HG03097 (cell line): ENCODE measurements at regions not wholly inside any gene's neighbourhood (a gene's known extent, or its start where the extent isn't known, plus 50 kb on each side); places are given as distances from the start of the nearest gene placed in this dataset.

Experiments
- ATAC-seq: cut with Tn5 transposase; IDR thresholded peaks from one replicate; pipeline ENCODE4 v1.9.1; 2021; ENCODE audit not compliant: unreplicated experiment, low FRiP score

DNA sequence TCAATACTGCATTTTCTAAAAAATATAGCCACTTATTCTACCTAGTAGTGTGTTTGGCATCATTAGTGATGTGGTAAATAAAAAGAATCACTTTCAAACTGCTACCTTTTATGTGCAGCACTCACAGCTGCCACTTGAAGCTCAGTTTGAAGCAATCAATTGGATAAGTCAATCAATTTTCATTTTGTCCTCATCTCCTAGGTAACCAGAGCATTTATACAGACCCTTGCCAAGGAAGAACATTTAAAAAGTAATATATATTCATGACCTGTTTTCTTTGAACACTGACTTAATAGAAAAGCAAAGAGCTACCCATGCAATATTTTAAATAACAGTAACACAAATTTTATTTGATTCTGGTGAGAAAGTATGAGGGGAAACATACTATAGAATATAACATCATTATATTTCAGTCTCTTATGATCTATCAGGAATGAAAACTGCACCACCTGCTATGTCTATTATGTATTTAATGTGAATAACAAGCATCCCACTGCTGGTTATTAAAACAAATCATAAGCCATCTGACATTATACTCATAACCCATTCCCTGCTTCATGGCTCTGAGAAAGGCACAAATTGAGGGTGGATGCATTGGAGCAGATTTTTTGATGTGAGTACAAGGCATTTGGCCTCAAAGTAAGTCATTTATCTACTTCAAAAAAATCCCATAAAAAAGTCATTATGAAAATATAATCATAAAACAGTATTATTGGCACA, 168.4 kb upstream of the C21orf91 start:
- no peak for ATAC-seq

DNA sequence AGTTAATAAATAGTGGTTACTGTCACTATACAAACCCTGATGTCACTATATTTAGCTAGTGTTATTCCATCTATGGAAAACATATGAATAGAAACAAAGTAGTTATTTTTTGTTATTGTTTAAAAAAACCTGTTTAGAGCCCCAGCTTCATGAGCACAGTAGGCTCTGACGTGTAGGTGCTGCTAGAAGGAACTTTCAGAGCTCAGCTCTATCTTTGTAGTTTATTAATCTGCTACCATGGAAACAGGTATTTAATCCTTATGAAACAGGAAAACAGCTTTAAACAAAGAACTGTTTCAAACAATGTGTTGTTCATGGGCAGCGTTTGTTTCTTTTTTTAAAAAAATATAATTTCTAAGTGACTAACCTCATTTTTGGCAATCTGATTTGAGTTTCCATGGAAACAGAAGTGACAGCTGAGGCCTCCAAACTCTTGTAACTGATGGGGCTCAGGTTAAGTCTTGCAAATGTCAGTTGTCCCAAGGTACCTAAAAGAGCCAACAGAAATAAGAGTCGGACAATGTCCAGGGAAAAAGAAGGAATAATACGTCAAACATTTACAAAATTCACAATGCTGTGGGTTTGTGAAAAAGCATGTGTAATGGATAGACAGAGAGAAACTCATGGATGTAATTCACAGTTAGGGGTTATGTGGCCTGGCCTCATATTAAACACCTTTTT, 162.0 kb upstream of the C21orf91 start:
- no peak for ATAC-seq

DNA sequence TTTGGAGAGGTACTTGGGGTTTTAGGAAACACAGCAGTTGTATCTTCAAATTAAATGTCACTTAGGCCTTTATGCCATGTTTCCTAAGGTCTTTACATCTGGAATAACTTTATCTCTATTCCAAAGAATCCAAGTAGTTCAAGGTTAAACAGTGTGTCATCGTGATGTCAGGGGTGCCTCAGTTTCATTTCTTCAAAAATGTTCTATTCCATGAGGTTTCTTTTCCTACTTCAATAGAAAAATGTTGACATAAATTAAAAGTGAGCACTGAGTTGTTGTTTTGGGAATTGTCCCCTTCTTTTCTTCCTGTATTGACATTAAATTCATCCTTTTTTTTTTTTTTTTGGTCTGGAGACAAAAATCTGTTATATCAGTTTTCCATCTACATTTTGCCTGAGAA, 160.6 kb upstream of the C21orf91 start:
- ATAC-seq = no peak

DNA sequence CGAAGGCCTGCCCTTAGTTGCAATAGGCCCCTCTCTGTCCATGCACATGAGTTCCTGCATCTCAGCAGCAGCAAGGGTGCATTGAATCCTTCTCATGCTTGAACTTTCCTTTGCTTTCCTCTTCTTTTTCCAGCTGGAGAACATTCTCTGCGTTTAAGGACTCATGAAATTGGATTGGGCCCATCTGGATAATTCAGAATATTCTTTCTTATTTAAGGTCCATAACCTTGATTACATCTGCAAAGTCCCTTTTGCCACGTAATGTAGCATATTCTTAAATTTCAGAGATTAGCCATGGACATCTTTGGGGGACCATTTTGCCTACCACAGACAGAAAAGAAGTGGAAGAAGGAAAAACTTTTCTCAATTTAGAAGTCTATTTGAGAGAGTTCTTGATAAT, 159.7 kb upstream of the C21orf91 start:
- no peak for ATAC-seq

DNA sequence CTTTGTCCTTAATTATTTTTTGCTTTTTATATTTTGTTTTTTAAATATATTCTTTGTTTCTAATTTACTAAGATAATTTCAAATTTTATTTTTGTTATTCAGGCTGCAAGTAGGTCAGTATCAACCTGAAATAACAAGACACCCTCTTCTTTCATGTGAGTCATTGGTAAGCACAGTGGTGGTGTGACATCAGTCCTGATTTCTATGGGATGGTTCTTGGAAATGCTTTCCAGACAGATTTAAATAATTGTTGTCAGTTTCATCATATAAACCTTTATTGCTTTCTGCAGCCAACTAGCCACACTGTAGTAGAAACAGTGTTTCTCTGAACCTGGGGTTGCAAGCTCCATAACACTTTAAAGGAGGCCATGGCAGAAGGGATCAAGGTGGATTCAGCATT, 157.5 kb upstream of the C21orf91 start:
- ATAC-seq = no peak

DNA sequence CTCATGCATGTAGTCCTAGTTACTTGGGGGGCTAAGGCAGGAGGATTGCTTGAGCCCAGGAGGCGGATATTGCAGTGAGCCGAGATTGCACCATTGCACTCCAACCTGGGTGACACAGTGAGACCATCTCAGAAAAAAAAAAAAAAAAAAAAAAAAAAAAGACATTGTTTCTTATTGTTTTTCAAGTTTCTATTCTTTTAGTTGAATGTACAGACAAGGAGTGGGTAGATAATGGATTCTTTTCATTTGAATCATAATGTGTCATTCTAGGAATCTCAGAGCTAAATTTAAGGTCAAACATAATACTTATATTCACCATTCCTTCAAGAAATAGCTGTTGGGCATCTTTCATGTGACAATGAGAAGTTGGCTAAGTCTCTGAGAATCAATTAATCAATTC, 157.0 kb upstream of the C21orf91 start:
- no peak for ATAC-seq

DNA sequence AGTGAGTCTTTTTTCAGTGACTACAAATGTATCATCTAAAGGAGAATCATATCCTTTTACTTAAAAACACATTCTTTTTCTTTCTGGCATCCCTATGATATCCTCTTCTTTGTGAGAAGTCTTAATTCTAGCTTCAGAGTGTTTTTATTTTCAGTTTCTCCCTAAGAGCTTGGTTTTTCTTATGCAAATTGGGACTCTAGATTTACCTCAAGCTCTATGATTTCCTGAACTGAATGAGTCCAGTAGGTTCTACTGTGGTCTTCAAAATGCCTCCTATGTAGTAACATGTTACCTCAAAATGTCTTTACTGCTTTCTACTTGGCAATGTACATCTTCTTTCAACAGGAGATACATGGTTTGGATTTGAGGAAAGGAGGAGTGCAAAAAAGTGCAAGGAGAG, 148.2 kb upstream of the C21orf91 start:
- ATAC-seq = no peak

DNA sequence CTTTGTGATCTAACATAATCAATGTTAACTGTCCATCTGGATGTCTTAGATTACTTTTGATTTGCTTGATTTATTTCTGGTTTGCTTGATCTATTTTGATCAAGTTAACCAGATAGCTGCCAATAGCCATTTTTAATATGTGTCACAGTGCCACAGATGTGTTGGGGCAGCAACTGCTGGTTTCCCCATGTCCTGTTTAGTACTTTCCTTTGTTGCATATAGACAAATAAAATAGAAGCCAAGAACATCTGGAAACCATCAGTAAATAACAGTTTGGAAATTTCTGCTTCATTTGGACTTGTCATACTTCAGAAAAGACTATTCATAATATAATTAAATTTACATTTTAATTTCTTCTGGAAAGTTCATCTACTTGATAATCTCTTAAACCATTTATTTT, 145.6 kb upstream of the C21orf91 start:
- no peak for ATAC-seq

DNA sequence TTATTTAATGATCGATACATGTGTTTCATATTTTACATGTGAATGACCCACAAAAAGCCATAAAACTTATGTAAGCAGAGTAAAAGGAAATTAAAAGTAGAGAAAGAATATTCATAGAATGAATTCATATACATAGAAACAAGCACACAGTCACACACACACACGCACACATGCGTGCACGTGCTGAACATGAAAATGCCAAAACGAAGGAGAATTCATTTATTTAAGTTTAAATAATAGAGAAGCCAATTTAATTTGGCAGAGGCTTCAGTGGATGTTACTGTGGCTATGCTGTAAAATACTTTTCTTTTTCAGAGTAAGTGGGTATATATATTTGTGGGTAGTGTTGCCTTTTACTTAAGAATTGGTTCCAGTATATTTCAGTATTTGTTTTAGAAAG, 145.0 kb upstream of the C21orf91 start:
- no peak for ATAC-seq

DNA sequence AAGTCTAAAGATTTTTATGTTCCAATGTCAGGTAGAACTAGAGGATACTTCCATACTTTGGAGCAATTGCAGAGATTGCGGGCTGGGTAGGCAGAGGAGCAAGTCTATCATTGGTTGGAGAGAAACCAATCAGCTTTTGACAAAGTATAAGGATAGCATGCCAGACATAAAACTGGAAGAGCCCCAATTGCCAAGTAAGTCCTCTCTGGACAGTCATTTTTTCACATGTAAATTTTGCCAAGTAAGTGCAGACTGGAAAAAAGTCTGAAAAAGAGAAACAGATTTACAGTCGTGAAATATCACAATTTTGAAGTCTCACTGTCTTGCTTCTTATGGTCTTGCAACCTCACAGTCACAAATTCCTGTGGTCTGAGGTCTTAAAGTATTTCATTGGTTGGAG, 131.4 kb upstream of the C21orf91 start:
- no peak for ATAC-seq

DNA sequence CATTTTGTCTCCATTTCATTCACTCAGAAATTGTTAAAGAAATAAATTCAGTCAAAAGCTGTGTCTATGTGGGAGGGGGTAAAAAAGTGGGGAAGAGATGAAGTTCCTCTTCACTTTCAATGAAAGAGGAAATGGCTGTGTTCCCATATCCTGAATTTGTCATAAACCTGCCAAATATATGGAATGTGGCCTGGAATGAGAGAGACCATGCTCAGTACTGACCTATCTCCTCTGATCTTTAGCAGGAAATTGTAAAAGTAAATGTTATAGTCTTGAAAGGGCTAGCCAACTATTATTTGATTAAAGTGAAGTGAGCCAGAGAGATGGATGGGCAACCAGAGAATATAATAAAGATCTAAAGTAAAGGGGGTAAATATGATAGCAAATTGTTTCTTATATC, 130.3 kb upstream of the C21orf91 start:
- no peak for ATAC-seq

DNA sequence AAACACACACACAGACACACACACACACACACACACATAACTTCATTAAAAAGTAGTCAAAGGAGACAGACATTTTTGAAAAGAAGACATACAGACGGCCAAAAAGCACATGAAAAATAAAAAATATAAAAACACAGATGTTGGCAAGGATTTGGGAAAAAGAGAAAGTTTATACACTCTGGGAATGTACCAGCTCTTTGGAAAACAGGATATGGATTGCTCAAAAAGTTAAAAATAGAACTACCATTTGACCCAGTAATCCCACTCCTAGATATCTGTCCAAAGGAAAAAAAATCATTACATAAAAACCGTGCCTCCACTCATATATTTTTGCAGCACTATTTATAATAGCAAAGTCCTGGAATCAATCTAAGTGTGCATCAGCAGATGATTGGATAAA, 128.4 kb upstream of the C21orf91 start:
- no peak for ATAC-seq

DNA sequence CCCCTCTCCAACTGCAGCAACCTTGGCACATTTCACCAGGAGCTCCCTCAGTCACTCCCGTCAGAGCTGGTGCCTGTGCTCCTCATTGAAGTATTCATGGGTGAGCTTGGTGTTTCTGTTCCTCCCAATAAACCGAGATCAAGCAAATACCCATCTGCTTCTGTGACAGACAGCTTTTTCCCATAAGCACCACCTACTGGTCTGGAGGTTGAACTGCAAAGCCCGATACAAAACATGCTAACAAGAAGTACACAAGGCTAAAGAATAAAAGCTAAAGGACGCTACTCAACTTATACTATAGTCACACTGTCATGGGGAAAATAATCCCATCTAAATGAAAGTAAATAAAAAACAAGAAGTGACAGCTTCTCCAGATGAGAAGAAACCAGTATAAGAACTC, 111.9 kb upstream of the C21orf91 start:
- ATAC-seq = no peak

DNA sequence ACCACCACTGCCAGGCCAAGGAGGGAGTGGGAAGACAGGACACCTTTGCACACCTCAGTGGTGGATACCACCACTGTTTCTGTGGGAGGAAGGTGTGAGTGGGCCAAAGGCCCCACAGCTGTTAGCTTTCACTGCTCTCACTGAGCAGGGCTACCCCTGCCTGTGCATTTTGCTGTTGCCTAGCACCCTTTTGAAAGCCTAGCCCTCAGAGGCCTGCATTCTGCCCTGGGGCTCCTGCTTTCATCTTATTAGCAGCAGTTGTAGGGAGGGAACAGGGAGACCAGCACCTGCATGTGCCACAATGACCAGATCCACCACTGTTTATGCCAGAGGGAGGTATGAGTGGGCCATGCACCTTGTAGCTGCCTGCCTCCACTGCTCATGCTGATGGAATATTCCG, 110.9 kb upstream of the C21orf91 start:
- no peak for ATAC-seq

DNA sequence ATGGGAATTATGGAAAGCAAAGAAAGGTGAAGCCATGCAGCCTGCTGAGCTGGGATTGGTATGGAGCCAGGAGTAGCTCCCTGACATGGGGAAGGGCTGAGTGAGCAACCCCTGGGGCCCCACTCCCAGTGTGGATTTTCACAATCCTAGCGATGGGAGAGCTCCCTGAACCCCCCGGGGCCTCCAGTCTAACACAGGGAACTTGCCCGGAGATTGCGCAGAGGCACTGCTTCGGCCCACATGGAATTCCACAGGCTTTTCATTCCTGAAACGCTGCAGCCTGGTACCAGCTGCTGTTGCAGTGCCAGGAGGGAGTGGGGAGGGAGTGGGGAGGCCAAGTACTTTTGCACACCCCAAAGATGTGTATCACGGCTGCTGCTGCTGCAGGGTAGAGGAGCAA, 110.4 kb upstream of the C21orf91 start:
- ATAC-seq = no peak

DNA sequence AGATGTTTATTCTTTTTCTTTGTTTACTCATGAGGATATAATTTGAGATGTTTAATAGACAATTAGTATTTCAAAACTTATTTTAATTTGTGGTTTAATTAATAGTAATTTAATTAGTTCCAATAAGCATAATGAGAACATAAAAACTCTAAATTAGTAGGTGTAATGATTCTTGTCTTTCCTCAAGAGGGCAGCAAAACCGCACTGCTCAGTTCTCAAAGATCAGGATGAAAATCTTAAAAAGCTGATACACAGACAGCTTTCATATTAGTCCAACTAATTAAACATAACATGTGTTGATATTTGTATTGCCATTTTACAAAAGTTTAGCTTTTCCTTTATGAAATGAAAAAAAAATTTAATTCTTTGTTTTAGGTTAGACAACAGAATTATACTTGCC, 106.7 kb upstream of the C21orf91 start:
- no peak for ATAC-seq

DNA sequence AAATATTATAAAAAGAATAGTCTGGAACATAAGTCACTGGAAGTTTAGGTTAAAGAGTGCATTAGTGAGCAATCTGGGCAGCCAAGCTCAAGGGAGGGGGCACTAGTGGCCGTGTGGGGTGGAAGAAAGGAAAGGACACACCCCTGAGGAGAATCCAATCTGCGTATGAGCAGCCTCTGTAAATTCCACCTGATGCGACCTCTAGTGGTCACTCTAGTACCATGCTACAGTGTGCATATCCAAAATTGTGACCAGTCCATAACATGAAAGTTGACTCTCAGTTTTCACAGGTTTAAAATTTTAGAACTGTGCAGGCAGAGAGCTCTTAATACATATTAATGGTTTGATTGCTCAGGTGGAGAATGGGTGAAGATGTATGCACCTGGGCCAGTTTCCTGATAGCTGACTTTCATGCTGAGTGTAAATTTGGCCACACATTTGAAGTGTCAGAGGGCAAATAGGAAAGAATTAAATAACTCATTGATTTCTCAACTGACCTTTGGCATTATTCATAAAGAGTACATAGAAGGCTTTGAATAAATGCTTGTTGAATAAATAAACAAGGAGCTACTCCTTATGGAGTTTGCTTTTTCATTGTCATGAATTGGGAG, 105.9 kb upstream of the C21orf91 start:
- peak; percentile 93 for ATAC-seq

DNA sequence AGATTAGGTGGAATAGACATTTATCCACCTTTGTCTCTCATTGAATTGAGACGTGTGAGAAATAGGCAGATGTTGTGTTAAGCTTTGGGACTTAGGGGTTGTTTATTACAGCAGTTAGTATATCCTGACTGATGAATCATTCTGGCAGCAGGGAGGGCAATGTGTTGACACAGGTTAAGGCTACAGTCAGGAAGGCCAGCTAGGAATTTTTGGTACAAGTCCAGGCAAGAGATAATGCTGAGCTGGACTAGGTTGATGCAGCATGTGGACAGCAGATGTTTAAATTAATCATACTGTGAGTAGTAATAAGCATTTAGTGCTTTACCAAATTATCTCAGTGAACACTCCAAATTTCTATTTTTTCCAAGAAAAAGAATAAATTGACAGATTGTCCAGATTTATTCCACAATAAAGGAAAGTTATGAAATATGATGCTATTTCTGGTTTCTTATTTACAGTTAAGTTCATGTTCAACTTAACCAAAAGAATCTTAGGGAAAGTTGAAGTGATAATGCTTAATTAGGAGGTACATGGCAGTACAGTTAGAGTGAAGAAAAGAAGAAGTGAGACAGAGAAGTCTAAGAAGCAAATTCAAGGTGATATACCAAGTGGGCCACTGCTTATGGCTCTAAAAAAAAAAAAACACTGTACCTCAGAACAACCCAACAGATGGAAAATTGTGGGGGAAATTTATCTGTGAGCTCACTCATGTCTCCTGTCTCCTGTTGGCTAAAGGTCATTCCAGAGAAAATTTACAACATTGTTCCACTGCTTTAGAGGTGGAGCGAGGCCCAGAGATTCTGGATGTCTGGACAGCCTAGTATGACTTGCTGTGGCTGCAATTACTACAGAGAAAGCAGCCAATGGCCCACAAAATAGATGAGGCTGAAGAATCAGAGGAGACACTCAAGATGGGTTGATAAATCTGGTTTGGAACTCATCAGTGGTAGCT, 102.7 kb upstream of the C21orf91 start:
- ATAC-seq = no peak

DNA sequence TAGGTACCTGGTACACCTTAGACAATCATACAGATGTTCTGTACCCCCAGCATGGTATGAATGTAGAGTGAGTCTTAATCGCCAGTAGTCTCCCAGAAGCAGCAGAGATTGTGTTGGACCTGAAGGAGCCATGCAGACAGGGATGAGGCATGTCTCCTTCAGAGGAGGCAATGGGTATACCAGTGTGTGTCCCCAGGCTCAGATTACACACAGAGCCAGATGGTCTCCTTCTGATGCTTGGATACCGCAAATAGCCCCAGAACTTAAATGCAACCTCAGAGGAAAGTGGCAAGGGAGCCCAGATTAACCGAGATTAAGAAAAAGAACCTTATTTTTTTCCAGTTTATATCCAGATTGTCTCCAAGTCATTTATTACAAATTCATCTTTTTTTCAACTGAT, 96.8 kb upstream of the C21orf91 start:
- ATAC-seq = no peak

DNA sequence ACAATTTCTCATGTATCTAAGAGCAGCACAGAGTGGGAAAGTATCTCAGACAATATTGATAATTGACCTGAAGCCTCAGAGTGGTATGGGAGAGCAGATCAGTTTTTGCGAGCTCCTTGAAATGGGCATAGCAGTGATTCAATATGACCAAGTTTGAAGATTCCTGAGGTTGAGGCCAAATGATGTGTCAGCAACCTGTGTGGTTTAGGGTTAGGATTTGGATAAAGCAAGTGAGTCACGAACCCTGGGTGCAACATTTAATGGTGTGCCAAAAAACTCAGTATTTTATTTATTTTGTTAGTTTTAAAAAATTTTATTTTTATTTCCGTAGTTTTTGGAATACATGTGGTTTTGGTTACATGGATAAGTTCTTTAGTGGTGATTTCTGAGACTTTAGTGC, 92.5 kb upstream of the C21orf91 start:
- no peak for ATAC-seq
